ENCODE measurements at regions not wholly inside any gene's neighbourhood (a gene's known extent, or its start where the extent isn't known, plus 50 kb on each side); places are given as distances from the start of the nearest gene placed in this dataset.

DNA sequence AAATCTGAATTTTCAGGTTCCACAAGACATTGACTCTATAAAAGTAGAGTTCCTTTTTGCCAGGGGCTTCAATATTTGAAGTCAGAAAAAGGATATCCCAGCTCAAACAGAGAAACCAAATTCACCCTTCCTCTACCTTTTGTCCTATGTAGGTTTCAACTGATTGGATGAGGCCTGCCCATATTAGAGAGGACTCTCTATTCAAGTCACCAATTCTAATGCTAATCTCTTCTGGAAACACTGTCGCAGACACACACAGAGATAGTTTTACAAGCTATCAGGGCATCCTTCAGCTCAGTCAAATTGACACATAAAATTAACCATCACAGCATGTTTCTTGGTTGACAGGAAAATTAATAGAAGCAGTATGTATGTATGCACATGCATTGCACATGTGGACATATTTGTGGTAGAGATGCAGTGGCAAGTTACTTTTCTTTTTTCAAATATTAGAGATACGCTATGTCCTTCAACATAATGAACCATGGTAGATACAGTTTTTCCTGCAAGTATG lies 207.1 kb downstream of the RAD51AP2 start:
- TF ChIP-seq EZH2 (IDR thresholded peaks at IDR 0.05; ENCODE audit: low read depth, unreplicated experiment) (no peak), CREB1 (CRISPR knock-in tag; IDR thresholded peaks at IDR 0.05; ENCODE audit: low read depth) (no peak), NANOG (IDR thresholded peaks at IDR 0.05; ENCODE audit: borderline replicate concordance) (no peak), EZH2phosphoT487 (IDR thresholded peaks at IDR 0.05; ENCODE audit: unreplicated experiment) (no peak), POLR2AphosphoS5 (IDR thresholded peaks at IDR 0.05; ENCODE audit: low read depth) (no peak)
- TF ChIP-seq, protein P1, sequence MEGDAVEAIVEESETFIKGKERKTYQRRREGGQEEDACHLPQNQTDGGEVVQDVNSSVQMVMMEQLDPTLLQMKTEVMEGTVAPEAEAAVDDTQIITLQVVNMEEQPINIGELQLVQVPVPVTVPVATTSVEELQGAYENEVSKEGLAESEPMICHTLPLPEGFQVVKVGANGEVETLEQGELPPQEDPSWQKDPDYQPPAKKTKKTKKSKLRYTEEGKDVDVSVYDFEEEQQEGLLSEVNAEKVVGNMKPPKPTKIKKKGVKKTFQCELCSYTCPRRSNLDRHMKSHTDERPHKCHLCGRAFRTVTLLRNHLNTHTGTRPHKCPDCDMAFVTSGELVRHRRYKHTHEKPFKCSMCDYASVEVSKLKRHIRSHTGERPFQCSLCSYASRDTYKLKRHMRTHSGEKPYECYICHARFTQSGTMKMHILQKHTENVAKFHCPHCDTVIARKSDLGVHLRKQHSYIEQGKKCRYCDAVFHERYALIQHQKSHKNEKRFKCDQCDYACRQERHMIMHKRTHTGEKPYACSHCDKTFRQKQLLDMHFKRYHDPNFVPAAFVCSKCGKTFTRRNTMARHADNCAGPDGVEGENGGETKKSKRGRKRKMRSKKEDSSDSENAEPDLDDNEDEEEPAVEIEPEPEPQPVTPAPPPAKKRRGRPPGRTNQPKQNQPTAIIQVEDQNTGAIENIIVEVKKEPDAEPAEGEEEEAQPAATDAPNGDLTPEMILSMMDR (conservative IDR thresholded peaks at IDR 0.05; ENCODE audit: low read depth in 2 of 2) = no peak
- TF ChIP-seq, protein P2, sequence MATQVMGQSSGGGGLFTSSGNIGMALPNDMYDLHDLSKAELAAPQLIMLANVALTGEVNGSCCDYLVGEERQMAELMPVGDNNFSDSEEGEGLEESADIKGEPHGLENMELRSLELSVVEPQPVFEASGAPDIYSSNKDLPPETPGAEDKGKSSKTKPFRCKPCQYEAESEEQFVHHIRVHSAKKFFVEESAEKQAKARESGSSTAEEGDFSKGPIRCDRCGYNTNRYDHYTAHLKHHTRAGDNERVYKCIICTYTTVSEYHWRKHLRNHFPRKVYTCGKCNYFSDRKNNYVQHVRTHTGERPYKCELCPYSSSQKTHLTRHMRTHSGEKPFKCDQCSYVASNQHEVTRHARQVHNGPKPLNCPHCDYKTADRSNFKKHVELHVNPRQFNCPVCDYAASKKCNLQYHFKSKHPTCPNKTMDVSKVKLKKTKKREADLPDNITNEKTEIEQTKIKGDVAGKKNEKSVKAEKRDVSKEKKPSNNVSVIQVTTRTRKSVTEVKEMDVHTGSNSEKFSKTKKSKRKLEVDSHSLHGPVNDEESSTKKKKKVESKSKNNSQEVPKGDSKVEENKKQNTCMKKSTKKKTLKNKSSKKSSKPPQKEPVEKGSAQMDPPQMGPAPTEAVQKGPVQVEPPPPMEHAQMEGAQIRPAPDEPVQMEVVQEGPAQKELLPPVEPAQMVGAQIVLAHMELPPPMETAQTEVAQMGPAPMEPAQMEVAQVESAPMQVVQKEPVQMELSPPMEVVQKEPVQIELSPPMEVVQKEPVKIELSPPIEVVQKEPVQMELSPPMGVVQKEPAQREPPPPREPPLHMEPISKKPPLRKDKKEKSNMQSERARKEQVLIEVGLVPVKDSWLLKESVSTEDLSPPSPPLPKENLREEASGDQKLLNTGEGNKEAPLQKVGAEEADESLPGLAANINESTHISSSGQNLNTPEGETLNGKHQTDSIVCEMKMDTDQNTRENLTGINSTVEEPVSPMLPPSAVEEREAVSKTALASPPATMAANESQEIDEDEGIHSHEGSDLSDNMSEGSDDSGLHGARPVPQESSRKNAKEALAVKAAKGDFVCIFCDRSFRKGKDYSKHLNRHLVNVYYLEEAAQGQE (IDR thresholded peaks at IDR 0.05; ENCODE audit: unreplicated experiment) = no peak
- TF ChIP-seq, protein P3, sequence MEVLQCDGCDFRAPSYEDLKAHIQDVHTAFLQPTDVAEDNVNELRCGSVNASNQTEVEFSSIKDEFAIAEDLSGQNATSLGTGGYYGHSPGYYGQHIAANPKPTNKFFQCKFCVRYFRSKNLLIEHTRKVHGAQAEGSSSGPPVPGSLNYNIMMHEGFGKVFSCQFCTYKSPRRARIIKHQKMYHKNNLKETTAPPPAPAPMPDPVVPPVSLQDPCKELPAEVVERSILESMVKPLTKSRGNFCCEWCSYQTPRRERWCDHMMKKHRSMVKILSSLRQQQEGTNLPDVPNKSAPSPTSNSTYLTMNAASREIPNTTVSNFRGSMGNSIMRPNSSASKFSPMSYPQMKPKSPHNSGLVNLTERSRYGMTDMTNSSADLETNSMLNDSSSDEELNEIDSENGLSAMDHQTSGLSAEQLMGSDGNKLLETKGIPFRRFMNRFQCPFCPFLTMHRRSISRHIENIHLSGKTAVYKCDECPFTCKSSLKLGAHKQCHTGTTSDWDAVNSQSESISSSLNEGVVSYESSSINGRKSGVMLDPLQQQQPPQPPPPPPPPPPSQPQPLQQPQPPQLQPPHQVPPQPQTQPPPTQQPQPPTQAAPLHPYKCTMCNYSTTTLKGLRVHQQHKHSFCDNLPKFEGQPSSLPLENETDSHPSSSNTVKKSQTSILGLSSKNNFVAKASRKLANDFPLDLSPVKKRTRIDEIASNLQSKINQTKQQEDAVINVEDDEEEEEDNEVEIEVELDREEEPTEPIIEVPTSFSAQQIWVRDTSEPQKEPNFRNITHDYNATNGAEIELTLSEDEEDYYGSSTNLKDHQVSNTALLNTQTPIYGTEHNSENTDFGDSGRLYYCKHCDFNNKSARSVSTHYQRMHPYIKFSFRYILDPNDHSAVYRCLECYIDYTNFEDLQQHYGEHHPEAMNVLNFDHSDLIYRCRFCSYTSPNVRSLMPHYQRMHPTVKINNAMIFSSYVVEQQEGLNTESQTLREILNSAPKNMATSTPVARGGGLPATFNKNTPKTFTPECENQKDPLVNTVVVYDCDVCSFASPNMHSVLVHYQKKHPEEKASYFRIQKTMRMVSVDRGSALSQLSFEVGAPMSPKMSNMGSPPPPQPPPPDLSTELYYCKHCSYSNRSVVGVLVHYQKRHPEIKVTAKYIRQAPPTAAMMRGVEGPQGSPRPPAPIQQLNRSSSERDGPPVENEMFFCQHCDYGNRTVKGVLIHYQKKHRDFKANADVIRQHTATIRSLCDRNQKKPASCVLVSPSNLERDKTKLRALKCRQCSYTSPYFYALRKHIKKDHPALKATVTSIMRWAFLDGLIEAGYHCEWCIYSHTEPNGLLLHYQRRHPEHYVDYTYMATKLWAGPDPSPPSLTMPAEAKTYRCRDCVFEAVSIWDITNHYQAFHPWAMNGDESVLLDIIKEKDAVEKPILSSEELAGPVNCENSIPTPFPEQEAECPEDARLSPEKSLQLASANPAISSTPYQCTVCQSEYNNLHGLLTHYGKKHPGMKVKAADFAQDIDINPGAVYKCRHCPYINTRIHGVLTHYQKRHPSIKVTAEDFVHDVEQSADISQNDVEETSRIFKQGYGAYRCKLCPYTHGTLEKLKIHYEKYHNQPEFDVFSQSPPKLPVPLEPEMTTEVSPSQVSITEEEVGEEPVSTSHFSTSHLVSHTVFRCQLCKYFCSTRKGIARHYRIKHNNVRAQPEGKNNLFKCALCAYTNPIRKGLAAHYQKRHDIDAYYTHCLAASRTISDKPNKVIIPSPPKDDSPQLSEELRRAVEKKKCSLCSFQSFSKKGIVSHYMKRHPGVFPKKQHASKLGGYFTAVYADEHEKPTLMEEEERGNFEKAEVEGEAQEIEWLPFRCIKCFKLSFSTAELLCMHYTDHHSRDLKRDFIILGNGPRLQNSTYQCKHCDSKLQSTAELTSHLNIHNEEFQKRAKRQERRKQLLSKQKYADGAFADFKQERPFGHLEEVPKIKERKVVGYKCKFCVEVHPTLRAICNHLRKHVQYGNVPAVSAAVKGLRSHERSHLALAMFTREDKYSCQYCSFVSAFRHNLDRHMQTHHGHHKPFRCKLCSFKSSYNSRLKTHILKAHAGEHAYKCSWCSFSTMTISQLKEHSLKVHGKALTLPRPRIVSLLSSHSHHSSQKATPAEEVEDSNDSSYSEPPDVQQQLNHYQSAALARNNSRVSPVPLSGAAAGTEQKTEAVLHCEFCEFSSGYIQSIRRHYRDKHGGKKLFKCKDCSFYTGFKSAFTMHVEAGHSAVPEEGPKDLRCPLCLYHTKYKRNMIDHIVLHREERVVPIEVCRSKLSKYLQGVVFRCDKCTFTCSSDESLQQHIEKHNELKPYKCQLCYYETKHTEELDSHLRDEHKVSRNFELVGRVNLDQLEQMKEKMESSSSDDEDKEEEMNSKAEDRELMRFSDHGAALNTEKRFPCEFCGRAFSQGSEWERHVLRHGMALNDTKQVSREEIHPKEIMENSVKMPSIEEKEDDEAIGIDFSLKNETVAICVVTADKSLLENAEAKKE (CRISPR knock-in tag; IDR thresholded peaks at IDR 0.05) = no peak

All from GM23338 (cell line).